GM19240 (cell line): ENCODE measurements at regions not wholly inside any gene's neighbourhood (a gene's known extent, or its start where the extent isn't known, plus 50 kb on each side); places are given as distances from the start of the nearest gene placed in this dataset.
"Not testable (repeated sequence)": the region's sequence is repeated elsewhere in the genome, so short reads cannot be mapped to it uniquely, and the experiment has no call there.

Experiments used
- DNase-seq: peaks from one replicate; pipeline ENCODE4 v3.0.0; 2011; ENCODE audit warnings: low spot score; ENCODE audit not compliant: insufficient read length

- no peak for DNase-seq
Observed at GRCh38 chr4:31009926-31010325, 289.8 kb downstream of the PCDH7 start.

GRCh38 chr4:31015123-31015522 lies 295.0 kb downstream of the PCDH7 start:
- DNase-seq, result no peak

DNA sequence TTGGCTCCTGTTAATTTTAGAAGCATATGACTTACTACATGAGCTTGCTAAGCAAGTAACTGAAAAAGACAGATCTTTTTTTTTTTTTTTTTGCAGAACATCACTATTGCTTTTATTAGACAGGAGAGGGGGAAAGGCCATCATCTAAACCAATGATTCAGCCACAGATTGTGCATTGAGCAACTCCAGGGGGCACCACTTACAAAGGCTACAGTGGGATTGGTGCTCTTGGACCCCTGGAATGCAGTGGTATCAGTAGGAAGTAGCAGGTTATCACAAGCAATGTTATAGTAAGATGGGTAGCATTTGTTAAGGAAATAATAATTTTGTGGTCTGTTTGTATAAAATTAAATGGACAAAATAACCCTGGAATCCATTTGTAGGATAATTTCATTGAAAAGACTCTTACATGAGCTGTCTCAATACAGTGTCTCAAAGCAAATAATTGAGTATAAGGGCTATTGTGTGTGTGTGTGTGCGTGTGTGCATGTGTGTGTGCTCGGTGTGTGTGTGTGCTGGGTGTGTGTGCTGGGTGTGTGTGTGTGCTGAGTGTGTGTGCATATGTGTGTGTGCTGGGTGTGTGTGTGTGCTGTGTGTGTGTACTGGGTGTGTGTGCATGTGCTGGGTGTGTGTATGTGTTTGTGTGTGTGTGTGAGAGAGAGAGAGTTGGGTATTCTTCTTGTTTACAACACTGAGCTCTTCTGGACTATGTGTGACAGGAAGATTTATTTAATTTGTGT lies 296.3 kb downstream of the PCDH7 start:
- DNase-seq, result no peak

GRCh38 chr4:31020363-31020762 lies 300.2 kb downstream of the PCDH7 start:
- no peak for DNase-seq

DNA sequence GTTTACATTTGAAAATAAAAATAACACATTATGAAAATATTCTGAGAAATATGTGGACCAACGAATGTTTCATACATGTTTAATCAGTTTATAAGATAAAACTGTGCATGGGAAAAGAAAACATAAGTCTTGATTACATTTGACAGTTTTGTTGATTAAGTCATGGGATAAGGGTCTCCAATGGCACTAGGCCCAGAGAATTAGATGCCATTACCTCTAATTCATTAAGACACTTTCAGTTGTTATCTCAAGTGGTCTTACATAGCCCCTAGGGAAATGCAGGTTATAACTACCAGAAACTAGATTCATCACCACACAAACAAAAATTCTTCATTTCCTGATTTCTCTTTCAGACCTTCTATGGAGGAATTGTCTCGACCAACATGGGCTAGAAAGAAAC lies 300.8 kb downstream of the PCDH7 start:
- no peak for DNase-seq

DNA sequence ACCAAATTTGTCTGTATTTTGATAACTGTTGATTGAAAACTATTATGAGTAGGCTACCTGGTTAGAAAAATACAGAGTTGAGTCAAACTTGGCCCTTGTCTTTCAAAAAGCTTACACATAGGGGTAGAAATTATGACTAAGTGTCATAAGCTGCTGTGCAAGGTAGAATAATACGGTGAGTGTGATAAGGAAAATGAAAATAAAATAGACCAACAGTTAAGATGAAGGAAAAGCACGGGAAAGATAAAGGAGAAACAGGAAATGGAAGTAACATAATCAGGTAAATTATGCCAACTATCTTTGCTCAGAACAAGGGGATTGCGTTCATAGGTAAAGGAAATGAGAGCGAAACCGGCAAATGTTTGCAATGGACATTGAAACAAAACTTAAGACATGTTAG lies 302.5 kb downstream of the PCDH7 start:
- DNase-seq, result no peak

GRCh38 chr4:31023109-31023508 lies 302.9 kb downstream of the PCDH7 start:
- no peak for DNase-seq

DNA sequence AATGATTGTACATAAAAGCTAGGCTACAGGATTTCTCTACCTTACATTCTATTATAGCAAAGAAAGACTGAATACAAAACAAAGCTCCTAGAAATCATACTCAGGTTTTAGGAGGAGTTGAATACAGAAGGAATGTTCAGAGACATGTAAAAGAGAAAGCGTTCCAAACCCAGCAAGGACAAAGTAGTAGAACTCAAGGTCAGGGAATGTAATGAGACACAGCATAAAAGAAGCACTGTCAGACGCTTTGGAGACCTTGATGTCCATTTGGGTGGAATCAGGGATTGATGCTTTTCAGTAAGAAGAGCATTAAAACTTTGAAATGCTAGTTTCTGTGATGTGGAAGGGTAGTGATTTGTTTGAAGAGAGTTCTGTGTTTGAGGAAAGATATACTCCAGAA lies 303.6 kb downstream of the PCDH7 start:
- DNase-seq, result no peak

GRCh38 chr4:31024781-31025180 lies 304.6 kb downstream of the PCDH7 start:
- not testable (repeated sequence) for DNase-seq

DNA sequence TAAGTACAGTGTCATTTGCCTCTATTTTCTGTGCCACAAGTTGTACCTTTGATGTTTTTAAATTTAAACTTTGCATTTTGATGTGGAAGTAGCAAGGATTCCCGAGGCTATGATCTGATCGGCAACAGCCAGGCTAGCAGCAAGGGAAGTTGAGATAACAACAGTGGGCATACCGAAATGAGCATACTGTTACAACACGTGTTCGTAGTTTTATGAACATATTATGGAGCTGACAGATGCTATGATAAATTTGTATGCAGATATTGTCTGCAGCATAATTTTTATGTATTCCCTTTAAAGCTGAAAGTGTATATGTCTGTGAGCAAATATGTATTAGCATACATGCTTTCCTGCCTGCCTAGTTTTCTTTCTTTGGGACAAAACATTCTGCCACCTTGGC lies 306.1 kb downstream of the PCDH7 start:
- DNase-seq, result no peak

- DNase-seq, result no peak
Observed at GRCh38 chr4:31034550-31034949, 314.4 kb downstream of the PCDH7 start.

DNA sequence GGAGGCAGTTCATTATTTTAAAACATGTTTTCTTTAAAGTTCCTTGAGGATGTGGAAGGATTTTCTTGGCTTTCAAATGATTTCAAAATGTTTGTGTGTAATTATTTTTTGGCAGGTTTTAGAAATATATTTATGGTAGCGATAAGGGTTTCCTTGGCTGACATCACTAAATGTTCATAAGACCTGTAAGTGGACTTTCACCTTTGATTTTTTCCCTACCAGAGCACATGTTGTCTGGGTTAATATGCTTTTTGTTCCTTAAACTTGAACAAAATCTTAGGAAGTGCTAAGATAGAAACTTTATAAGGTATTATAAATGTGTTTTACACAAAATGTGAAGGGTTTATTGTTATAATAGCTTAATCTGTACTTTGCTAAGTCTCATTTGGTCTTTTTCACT lies 315.6 kb downstream of the PCDH7 start:
- DNase-seq, result no peak

DNA sequence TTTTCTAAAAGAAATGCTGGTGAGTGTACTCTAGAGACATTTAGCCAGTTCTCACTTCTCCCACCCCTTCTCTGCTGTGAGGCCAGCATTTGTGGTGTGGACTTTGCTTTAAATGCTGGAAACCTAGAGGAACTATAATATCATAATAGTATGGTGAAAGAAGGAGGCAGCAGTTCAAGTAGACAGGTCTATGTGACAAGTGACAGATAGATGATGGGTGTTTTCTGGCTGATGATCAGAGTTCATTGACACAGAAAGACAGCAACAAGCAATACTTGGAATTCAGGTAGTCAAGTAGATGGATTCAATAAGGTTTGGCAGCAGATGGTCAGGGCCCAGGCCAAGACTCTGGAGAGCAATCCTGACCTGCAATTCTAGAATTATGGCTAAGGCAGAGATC lies 317.5 kb downstream of the PCDH7 start:
- DNase-seq, result no peak

- no peak for DNase-seq
Observed at GRCh38 chr4:31039382-31039781, 319.2 kb downstream of the PCDH7 start.

DNA sequence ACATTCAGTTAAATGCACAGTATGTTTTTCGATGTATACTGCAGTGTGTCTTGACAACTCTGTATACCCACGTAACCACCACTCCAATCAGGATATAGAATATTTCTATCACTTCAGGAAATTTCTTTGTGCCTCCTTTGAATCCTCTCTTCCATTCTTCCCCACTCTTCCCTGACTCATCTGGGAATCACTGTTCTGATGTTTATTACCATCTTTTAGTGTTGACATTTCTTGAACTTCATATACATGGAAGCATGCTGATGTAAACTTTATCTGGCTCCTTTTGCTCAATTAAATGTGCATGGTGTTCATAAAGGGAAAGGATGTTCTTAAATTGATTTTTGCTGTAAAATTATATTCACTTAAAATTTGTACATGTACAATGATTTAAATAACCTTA lies 319.9 kb downstream of the PCDH7 start:
- DNase-seq, result no peak

DNA sequence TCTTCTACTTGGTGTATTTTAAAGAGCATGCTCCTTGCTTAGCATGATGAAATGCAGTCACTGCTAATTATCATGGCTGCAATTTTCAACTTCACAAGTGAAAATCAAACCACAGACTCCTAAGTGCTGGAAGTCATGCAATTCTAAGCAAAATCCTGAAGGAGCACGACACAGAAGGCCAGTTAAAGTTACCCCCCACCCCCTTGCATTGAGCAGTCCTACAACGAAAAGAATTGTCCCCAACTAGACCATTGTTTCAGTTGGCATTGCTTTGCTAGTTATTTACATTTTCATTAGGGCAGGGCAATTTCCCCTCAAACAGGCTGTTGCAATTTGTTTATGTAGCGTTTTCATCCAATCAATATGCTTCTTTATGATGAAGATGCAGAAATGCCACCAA lies 321.2 kb downstream of the PCDH7 start:
- no peak for DNase-seq

DNA sequence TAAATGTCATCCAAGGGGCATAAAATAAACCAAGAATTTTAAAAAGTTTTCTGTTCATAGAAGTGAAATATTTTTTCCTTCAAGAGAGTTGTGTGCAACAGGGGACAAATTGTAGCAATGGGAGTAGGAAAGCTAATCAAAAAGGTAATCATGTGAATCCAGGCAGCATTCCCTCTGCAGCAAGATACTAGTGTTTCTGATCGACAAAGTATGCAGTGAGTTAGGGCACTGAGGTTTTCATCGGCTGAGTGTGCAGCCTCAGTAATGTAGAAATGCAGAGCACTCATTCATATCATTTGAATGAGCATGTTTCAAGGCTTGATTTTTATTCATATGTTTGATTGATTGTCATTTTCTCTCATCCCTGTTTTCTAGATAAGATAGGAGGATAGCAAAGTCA lies 321.7 kb downstream of the PCDH7 start:
- DNase-seq, result no peak

- no peak for DNase-seq
Observed at GRCh38 chr4:31043382-31044062, 323.4 kb downstream of the PCDH7 start.

DNA sequence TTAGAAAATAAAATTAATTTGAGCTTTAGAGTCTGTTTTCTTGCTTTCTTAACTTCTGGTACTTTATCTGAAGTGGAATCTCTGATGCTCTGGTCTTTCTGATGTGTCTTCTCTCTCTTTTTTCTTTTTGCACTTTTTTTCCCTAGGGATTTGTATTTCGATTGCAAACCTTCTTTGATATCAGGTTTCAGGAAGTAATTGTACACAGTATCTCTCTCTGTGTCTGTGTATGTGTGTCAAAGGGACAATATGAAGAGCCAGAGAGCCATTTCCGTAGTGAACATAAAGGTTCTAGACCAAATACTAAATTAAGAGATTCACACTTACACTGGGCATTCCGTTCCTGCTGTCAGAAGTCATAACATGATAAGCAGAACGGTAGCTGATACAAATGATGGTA lies 325.0 kb downstream of the PCDH7 start:
- DNase-seq, result no peak

GRCh38 chr4:31045724-31046318 lies 325.7 kb downstream of the PCDH7 start:
- no peak for DNase-seq

DNA sequence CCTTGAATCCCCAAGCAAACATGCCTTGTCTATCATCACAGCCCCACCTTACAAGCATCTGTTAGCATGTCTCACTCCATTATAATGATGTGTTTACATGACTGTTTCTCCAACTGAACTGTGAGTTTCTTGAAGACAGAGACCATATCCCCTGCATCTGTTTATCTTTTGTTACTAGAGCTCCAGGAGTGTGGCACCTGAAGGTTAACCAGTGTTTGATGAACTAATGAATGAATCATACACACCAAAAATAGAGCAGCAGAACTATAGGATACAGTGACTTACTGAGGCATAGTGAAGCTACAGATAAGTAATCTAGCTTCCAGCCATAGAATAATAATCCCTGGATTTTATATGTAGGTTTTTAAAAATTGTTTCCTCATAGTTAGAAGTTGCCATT lies 331.0 kb downstream of the PCDH7 start:
- DNase-seq, result no peak

- no peak for DNase-seq
Observed at GRCh38 chr4:31051565-31051964, 331.4 kb downstream of the PCDH7 start.

DNA sequence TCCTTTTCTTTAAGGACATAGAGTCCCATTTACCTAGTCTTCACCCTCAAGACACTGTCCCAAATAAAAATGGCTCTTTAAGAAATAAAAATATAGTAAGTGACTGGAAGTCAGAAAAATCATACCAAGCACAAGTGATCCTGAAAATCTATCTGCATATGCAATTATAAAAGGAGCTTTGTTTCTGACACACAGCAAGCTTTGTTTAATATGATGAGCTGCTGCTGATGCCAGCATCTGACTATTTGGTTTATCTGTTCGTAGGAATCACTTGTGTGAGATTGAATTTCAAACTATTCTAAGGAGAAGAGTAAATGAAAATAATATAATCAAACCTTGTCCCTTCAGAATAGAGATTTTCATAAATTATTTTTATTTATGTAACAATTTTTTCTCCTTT lies 332.4 kb downstream of the PCDH7 start:
- DNase-seq, result no peak
